HFF-Myc (cell line): ENCODE measurements at regions not wholly inside any gene's neighbourhood (a gene's known extent, or its start where the extent isn't known, plus 50 kb on each side); places are given as distances from the start of the nearest gene placed in this dataset.
A peak's percentile ranks its signal among the peaks of the same experiment; 100 is the strongest.

Experiments
- DNase-seq: peaks from one replicate; pipeline ENCODE4 v3.0.0-alpha.2; 2011; ENCODE audit warnings: low read depth; ENCODE audit errors: extremely low read depth
- H3K4me3 ChIP-seq: replicated peaks from 2 replicates; pipeline ENCODE4 v1.5.1; 2011; ENCODE audit warnings: low read depth, mild to moderate bottlenecking, control low read depth, low read length
- CTCF ChIP-seq: IDR thresholded peaks from 2 replicates; pipeline ENCODE4 v1.5.1; 2012; ENCODE audit warnings: mild to moderate bottlenecking, low read depth, low read length, control low read depth; ENCODE audit errors: missing control alignments

DNA sequence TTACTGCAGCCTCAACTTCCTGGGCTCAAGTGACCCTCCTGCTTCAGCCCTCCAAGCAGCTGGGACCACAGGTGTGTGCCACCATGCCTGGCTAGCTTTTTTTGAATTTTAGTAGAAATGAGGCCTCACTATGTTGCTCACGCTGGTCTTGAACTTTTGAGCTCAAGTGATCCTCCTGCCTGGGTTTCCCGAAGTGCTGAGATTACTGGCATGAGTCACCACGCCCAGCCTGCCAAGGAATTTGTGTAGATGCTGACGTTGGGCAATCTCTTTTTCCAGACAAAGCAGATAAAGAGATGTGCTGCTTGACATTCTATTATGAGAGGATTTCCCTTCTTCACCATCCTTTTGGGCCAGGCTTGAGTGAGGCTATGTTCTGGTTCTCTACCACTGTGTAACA, 254.5 kb upstream of the RPS6KA3 start:
- H3K4me3 ChIP-seq: no peak overlapping the region
- DNase-seq: no peak
- no peak for TF ChIP-seq CTCF

GRCh38 chrX:20519826-20520225, 253.1 kb upstream of the RPS6KA3 start:
- H3K4me3 ChIP-seq: no peak overlapping the region
- no peak for TF ChIP-seq CTCF
- no peak for DNase-seq

DNA sequence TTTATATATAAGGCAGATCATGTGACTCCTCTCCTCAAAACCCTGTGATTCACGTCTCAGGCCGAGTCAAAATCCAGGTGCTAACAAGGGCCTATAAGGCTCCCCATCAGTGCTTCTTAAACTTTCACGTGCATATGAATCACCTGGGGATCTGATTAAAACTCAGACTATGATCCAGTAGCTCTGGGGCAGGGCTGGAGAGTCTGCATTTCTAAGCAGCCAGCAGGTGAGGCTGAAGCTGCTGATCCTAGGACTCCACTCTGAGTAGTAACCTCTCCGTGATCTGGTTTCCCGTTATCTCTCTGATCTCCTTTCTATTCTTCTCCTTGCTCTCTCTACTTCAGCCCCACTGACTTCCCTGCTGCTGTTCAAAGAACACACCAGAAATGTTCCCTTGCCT, 252.4 kb upstream of the RPS6KA3 start:
- DNase-seq: no peak
- no peak overlapping the region for H3K4me3 ChIP-seq
- TF ChIP-seq CTCF: no peak

DNA sequence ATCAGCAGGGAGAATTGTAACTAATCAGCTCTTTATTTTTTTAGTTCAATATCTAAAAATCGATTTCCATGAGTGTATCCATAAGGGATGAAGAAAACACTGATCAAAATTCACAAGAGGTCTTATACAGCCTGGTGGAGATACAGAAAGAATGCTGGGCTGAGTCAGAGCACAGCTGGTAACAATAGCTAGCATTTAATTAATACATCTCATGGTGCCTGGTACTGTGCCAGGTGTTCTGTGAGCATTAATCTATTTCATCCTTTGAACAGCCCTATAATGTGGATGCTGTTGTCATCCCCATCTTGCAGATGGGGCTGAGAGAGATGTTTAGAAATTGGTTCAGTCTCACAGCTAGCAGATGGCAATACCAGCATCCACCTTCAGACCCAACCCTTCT, 250.9 kb upstream of the RPS6KA3 start:
- peak; percentile 54 for DNase-seq
- no peak for TF ChIP-seq CTCF

GRCh38 chrX:20515841-20516461, 249.2 kb upstream of the RPS6KA3 start:
- peak; percentile 74 for DNase-seq
- H3K4me3 ChIP-seq: no peak overlapping the region
- no peak for TF ChIP-seq CTCF

More for the DNA sequence above, 250.9 kb upstream of the RPS6KA3 start:
- H3K4me3 ChIP-seq: no peak overlapping the region

DNA sequence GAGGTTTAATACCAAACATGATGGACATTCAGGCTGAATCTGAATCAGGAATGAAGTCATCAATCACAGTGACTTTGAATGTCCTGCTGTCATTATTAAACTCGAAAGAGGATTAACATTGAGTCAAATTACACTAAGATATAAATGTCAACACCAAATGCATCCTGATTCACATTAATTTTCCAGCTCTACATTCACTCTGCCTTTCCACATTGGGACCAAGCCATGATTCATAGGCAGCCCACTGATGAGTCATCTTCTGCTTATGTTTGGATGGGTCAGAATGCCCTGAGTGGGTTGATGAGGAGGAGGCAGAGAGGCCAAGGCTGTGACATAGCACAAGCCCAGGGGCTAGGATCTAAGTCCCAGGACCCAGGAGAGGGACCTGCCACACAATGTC, 247.6 kb upstream of the RPS6KA3 start:
- no peak overlapping the region for H3K4me3 ChIP-seq
- peak; percentile 57 for DNase-seq
- TF ChIP-seq CTCF: no peak

DNA sequence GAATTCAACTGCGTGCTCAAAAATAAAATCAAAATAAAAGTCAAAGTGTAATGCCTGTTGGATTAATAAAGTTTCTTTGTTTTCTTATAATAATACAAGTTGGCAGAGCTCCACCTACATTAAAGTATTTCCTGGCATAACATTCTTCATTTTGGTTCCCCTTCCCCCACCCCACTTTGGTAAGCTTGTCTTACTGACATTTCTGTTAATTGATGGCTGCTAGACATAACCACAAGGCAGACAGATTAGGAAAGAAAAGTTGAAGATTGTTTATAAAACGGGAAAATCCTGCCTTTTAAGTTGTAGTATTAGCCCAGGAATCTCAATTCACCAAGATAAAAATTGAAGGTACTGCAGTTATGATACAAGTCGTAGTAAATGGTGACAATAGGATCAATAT, 246.5 kb upstream of the RPS6KA3 start:
- TF ChIP-seq CTCF: no peak
- H3K4me3 ChIP-seq: no peak overlapping the region
- no peak for DNase-seq
